A673 (cell line): ENCODE measurements at regions not wholly inside any gene's neighbourhood (a gene's known extent, or its start where the extent isn't known, plus 50 kb on each side); places are given as distances from the start of the nearest gene placed in this dataset.

ENCODE experiments used
- BruUV-seq: library from RNA; stranded (reverse); fragments of 400-500 nt; replicated peaks from 2 replicates; lab custom pipeline; 2021; lab: Mats Ljungman, UMichigan
- CTCF ChIA-PET: fragments of 300-600 bp; sonication (Branson Sonifier 250); formaldehyde crosslinking; loops from one replicate; lab custom pipeline; 2022; ENCODE audit warnings: antibody characterized with exemption; lab: Charles Lee
- POLR2A ChIA-PET: fragments of 300-600 bp; sonication (Branson Sonifier 250); formaldehyde crosslinking; loops from one replicate; lab custom pipeline; 2022; ENCODE audit warnings: antibody characterized with exemption; ENCODE audit not compliant: low non-redundant PET; lab: Charles Lee
- DNase-seq: peaks from one replicate; pipeline ENCODE4 v3.0.0-alpha.2; 2015; ENCODE audit warnings: low spot score
- H3K27ac ChIP-seq: fragments of 200-600 bp; sonication (generic); 2 replicates; pipeline ENCODE4 v1.5.1; 2016; ENCODE audit warnings: mixed run types, low read depth, mild to moderate bottlenecking, mixed read lengths, antibody characterized with exemption, low read length; ENCODE audit not compliant: poor library complexity, severe bottlenecking
- H3K27me3 ChIP-seq: fragments of 200-600 bp; sonication (generic); replicated peaks from 2 replicates; pipeline ENCODE4 v1.6.1; 2017; ENCODE audit warnings: mixed run types, low read depth, mild to moderate bottlenecking, mixed read lengths, antibody characterized with exemption, low read length; ENCODE audit not compliant: insufficient read depth, poor library complexity
- H3K36me3 ChIP-seq: fragments of 200-600 bp; sonication (generic); 2 replicates; pipeline ENCODE4 v1.6.1; 2016; ENCODE audit warnings: mixed run types, mild to moderate bottlenecking, mixed read lengths, antibody characterized with exemption, low read length; ENCODE audit not compliant: insufficient read depth, poor library complexity, severe bottlenecking
- H3K4me1 ChIP-seq: fragments of 200-600 bp; sonication (generic); 2 replicates; pipeline ENCODE4 v1.6.1; 2017; ENCODE audit warnings: mixed run types, mild to moderate bottlenecking, mixed read lengths, antibody characterized with exemption, low read length; ENCODE audit not compliant: insufficient read depth, poor library complexity, severe bottlenecking
- H3K4me3 ChIP-seq: fragments of 200-600 bp; sonication (generic); 2 replicates; pipeline ENCODE4 v1.5.1; 2016; ENCODE audit warnings: low read depth, mixed run types, mild to moderate bottlenecking, mixed read lengths, low read length; ENCODE audit not compliant: poor library complexity, severe bottlenecking
- H3K9me3 ChIP-seq: fragments of 200-600 bp; sonication (generic); 2 replicates; pipeline ENCODE4 v1.6.1; 2016; ENCODE audit warnings: mixed run types, low read depth, mild to moderate bottlenecking, mixed read lengths, antibody characterized with exemption, low read length; ENCODE audit not compliant: poor library complexity, severe bottlenecking
- CTCF ChIP-seq: fragments of 300-800, 200-600 bp; sonication (generic); conservative IDR thresholded peaks from 2 replicates; pipeline ENCODE4 v1.5.1; 2017; ENCODE audit warnings: low read depth, mild to moderate bottlenecking, antibody characterized with exemption, low read length, moderate library complexity, mixed read lengths
- EZH2 ChIP-seq: fragments of 200-600 bp; sonication (generic); IDR thresholded peaks from 2 replicates; pipeline ENCODE4 v1.6.1; 2017; ENCODE audit warnings: borderline replicate concordance, low read depth, mild to moderate bottlenecking, mixed read lengths, antibody characterized with exemption, low read length; ENCODE audit not compliant: poor library complexity, severe bottlenecking
- intact Hi-C: fragments of 100-400 bp; cut with micrococcal nuclease; formaldehyde crosslinking; loops from one replicate; pipeline ENCODE4 v1.10.0; 2022; ENCODE audit not compliant: unreplicated experiment

GRCh38 chr3:30456264-30456663, 150.1 kb upstream of the TGFBR2 start:
- POLR2A ChIA-PET = no interaction called here

GRCh38 chr3:30457081-30457480, 149.3 kb upstream of the TGFBR2 start:
- no peak for DNase-seq
- BruUV-seq = no TSS peak
- H3K9me3 ChIP-seq = peaks cover 4% of the 10 kb centered on the region
- no peaks in the 10 kb centered on the region for H3K4me1 ChIP-seq
- TF ChIP-seq CTCF (no peak), EZH2 (no peak)
- CTCF ChIA-PET = no interaction called here
- POLR2A ChIA-PET = no interaction called here
- H3K36me3 ChIP-seq = no peaks in the 10 kb centered on the region
- no peaks in the 10 kb centered on the region for H3K27me3 ChIP-seq
- intact Hi-C loops = no loop called here
- H3K4me3 ChIP-seq = no peak overlapping the region
- no peak overlapping the region for H3K27ac ChIP-seq

More at GRCh38 chr3:30456264-30456663, 150.1 kb upstream of the TGFBR2 start:
- H3K27me3 ChIP-seq = no peaks in the 10 kb centered on the region
- no TSS peak for BruUV-seq
- H3K36me3 ChIP-seq = no peaks in the 10 kb centered on the region
- intact Hi-C loops = no loop called here
- CTCF ChIA-PET = no interaction called here
- no peak for DNase-seq
- H3K4me1 ChIP-seq = no peaks in the 10 kb centered on the region
- H3K27ac ChIP-seq = no peak overlapping the region
- TF ChIP-seq CTCF (no peak), EZH2 (no peak)
- H3K4me3 ChIP-seq = no peak overlapping the region
- H3K9me3 ChIP-seq = peaks cover 4% of the 10 kb centered on the region

GRCh38 chr3:30457726-30458125, 148.7 kb upstream of the TGFBR2 start:
- BruUV-seq = no TSS peak
- Histone ChIP-seq H3K4me3 (no peak overlapping the region), H3K27me3 (no peaks in the 10 kb centered on the region), H3K9me3 (no peaks in the 10 kb centered on the region), H3K36me3 (no peaks in the 10 kb centered on the region), H3K4me1 (no peaks in the 10 kb centered on the region), H3K27ac (no peak overlapping the region)
- intact Hi-C loops = no loop called here
- CTCF ChIA-PET = no interaction called here
- DNase-seq = no peak
- POLR2A ChIA-PET = no interaction called here
- TF ChIP-seq EZH2 (no peak), CTCF (no peak)
